HG03159 (cell line): ENCODE measurements at regions not wholly inside any gene's neighbourhood (a gene's known extent, or its start where the extent isn't known, plus 50 kb on each side); places are given as distances from the start of the nearest gene placed in this dataset.
"Not testable (repeated sequence)": the region's sequence is repeated elsewhere in the genome, so short reads cannot be mapped to it uniquely, and the experiment has no call there.

Experiments
- ATAC-seq: cut with Tn5 transposase; IDR thresholded peaks from one replicate; pipeline ENCODE4 v1.9.1; 2021; ENCODE audit warnings: mild to moderate bottlenecking, moderate library complexity; ENCODE audit not compliant: unreplicated experiment

DNA sequence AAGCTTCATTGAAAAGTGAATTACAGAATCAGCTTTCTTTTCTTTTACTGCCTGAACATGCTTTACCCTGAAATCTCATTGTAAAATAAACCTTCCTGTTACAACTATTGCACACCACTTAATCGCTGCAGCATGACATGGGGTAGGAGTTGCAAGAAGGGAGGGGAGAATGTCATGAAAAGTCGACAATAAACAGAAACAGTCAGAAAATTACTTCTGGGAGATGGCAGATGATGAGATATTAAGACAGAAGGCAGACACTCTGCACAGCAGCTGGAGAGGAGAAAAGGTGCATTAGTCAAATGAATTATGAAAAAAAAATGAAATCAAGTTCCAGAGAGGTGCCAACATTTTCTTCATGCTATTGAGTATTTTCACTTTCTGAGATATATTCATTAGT lies 287.7 kb downstream of the PCDH7 start:
- ATAC-seq = no peak

DNA sequence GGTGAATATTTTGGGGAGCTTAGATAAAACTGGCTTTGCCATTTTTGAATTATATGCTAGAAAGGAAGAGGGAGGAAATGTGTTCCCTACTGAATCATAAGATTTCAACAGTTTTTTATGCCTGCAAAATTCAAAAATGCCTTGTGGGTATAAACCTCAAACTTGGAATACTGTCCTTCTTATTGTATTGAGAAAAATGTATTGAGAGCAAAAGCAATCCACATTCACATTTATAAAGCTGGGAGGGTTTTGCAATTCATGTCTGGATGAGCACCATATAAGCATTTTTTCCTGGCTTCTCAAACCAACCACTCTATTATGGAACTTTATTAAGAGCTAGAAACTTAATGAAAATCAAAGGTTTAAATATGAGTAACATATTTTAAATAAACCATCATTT lies 289.8 kb downstream of the PCDH7 start:
- no peak for ATAC-seq

DNA sequence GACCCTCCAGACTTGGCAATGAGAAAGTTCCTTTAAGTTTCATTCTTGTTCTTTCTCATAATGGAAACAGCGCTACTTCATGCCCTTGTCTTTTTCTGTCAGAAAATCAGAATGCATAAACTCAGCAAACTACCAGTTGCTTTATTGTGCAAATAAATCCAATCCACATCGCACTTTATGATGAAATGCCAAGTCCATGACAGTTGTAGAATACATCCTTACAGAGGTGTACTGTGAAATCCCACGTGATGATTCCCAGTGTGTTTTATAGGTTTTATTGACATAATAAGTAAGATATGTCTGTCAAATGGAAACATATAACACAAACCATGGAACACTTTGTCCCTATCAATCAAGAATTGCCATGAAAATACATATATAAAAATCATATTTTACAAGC lies 295.0 kb downstream of the PCDH7 start:
- ATAC-seq = no peak

DNA sequence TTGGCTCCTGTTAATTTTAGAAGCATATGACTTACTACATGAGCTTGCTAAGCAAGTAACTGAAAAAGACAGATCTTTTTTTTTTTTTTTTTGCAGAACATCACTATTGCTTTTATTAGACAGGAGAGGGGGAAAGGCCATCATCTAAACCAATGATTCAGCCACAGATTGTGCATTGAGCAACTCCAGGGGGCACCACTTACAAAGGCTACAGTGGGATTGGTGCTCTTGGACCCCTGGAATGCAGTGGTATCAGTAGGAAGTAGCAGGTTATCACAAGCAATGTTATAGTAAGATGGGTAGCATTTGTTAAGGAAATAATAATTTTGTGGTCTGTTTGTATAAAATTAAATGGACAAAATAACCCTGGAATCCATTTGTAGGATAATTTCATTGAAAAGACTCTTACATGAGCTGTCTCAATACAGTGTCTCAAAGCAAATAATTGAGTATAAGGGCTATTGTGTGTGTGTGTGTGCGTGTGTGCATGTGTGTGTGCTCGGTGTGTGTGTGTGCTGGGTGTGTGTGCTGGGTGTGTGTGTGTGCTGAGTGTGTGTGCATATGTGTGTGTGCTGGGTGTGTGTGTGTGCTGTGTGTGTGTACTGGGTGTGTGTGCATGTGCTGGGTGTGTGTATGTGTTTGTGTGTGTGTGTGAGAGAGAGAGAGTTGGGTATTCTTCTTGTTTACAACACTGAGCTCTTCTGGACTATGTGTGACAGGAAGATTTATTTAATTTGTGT lies 296.3 kb downstream of the PCDH7 start:
- no peak for ATAC-seq

DNA sequence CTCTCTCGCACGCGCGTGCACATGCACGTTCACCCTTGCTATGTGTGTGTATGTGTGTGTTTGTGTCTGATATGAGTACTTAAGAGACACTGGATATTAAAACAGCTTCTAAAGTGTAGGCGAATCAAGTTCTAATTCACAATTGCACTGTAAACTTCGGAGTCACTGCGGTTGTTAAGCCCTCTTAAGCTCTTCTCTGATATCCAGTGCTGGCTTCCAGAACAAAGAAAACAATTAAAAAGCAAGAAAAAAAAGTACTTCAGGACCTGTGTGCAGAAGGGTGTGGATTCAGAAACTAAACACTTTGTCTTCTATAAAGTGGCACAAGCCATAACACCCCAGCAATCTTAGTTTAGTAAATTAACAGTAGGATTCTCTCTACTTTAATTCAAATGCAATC lies 300.2 kb downstream of the PCDH7 start:
- ATAC-seq = no peak

DNA sequence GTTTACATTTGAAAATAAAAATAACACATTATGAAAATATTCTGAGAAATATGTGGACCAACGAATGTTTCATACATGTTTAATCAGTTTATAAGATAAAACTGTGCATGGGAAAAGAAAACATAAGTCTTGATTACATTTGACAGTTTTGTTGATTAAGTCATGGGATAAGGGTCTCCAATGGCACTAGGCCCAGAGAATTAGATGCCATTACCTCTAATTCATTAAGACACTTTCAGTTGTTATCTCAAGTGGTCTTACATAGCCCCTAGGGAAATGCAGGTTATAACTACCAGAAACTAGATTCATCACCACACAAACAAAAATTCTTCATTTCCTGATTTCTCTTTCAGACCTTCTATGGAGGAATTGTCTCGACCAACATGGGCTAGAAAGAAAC lies 300.8 kb downstream of the PCDH7 start:
- no peak for ATAC-seq

DNA sequence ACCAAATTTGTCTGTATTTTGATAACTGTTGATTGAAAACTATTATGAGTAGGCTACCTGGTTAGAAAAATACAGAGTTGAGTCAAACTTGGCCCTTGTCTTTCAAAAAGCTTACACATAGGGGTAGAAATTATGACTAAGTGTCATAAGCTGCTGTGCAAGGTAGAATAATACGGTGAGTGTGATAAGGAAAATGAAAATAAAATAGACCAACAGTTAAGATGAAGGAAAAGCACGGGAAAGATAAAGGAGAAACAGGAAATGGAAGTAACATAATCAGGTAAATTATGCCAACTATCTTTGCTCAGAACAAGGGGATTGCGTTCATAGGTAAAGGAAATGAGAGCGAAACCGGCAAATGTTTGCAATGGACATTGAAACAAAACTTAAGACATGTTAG lies 302.5 kb downstream of the PCDH7 start:
- ATAC-seq = no peak

DNA sequence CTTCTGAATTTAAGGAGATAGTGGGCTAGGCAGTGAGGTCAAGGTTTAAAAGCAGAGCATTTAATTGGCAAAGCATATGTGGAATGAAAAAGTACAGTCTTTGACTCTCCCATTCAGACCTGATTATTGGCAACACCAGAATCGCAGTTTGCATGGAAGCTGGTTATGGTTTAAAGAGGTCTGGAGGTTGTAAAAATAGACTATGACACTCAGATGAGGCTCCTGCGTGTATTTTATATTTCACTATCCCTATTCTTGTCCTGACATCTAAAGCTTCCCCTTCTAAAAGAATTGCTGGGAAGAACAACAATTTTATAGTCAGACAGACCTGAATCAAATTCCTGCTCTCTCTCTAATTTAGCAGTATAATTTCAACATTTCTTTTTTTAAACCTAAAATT lies 302.9 kb downstream of the PCDH7 start:
- no peak for ATAC-seq

DNA sequence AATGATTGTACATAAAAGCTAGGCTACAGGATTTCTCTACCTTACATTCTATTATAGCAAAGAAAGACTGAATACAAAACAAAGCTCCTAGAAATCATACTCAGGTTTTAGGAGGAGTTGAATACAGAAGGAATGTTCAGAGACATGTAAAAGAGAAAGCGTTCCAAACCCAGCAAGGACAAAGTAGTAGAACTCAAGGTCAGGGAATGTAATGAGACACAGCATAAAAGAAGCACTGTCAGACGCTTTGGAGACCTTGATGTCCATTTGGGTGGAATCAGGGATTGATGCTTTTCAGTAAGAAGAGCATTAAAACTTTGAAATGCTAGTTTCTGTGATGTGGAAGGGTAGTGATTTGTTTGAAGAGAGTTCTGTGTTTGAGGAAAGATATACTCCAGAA lies 303.6 kb downstream of the PCDH7 start:
- no peak for ATAC-seq

DNA sequence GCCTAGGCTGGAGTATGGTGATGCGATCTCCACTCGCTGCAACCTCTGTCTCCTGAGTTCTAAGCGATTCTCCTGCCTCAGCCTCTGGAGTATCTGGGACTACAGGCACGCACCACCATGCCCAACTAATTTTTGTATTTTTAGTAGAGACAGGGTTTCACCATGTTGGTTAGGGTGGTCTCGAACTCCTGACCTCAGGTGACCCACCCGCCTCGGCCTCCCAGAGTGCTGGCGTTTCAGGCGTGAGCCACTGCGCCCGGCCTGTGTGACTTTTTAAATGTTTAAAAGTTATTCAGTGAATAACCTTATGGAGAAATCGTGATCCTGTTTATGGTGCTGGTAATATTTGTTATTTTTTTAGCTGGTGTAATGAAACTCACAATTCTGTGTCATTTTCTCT lies 304.6 kb downstream of the PCDH7 start:
- ATAC-seq = not testable (repeated sequence)

DNA sequence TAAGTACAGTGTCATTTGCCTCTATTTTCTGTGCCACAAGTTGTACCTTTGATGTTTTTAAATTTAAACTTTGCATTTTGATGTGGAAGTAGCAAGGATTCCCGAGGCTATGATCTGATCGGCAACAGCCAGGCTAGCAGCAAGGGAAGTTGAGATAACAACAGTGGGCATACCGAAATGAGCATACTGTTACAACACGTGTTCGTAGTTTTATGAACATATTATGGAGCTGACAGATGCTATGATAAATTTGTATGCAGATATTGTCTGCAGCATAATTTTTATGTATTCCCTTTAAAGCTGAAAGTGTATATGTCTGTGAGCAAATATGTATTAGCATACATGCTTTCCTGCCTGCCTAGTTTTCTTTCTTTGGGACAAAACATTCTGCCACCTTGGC lies 306.1 kb downstream of the PCDH7 start:
- ATAC-seq = no peak

DNA sequence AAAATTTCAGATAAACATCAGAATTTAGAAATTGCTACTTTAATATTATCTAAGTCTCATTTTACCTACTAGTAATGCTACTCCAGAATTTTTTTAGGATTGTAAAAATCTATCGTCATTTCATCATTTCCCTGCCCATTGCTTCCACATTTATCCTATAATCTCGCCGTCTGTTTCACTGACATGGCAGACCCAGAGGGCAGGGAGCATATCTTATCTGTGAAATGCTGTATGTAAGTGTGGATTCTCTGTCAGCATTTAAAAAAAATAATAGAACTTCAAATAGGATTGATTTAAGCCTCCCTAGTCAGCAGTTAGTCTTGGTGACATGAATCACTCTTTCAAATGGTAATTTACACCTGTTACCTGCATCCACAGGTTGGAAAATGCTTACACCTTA lies 314.4 kb downstream of the PCDH7 start:
- no peak for ATAC-seq

DNA sequence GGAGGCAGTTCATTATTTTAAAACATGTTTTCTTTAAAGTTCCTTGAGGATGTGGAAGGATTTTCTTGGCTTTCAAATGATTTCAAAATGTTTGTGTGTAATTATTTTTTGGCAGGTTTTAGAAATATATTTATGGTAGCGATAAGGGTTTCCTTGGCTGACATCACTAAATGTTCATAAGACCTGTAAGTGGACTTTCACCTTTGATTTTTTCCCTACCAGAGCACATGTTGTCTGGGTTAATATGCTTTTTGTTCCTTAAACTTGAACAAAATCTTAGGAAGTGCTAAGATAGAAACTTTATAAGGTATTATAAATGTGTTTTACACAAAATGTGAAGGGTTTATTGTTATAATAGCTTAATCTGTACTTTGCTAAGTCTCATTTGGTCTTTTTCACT lies 315.6 kb downstream of the PCDH7 start:
- ATAC-seq = no peak

DNA sequence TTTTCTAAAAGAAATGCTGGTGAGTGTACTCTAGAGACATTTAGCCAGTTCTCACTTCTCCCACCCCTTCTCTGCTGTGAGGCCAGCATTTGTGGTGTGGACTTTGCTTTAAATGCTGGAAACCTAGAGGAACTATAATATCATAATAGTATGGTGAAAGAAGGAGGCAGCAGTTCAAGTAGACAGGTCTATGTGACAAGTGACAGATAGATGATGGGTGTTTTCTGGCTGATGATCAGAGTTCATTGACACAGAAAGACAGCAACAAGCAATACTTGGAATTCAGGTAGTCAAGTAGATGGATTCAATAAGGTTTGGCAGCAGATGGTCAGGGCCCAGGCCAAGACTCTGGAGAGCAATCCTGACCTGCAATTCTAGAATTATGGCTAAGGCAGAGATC lies 317.5 kb downstream of the PCDH7 start:
- ATAC-seq = no peak

DNA sequence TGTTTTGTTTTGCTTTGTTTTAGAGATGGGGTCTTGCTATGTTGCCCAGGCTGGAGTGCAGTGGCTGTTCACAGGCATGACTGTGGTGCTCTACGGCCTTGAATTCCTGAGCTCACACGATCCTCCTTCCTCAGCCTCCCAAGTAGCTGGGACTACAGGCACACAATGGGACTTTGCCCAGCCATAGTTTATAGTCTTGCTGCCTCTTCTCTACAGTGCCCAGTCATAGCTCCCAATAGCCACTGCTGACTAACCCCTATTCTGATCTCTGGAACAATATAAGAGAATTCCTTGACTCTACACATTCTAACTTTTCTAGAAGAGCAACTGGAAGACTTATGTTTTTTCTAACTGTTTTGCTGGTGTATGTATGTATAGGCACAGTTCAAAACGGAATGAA lies 319.2 kb downstream of the PCDH7 start:
- ATAC-seq = no peak

DNA sequence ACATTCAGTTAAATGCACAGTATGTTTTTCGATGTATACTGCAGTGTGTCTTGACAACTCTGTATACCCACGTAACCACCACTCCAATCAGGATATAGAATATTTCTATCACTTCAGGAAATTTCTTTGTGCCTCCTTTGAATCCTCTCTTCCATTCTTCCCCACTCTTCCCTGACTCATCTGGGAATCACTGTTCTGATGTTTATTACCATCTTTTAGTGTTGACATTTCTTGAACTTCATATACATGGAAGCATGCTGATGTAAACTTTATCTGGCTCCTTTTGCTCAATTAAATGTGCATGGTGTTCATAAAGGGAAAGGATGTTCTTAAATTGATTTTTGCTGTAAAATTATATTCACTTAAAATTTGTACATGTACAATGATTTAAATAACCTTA lies 319.9 kb downstream of the PCDH7 start:
- no peak for ATAC-seq

DNA sequence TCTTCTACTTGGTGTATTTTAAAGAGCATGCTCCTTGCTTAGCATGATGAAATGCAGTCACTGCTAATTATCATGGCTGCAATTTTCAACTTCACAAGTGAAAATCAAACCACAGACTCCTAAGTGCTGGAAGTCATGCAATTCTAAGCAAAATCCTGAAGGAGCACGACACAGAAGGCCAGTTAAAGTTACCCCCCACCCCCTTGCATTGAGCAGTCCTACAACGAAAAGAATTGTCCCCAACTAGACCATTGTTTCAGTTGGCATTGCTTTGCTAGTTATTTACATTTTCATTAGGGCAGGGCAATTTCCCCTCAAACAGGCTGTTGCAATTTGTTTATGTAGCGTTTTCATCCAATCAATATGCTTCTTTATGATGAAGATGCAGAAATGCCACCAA lies 321.2 kb downstream of the PCDH7 start:
- no peak for ATAC-seq

DNA sequence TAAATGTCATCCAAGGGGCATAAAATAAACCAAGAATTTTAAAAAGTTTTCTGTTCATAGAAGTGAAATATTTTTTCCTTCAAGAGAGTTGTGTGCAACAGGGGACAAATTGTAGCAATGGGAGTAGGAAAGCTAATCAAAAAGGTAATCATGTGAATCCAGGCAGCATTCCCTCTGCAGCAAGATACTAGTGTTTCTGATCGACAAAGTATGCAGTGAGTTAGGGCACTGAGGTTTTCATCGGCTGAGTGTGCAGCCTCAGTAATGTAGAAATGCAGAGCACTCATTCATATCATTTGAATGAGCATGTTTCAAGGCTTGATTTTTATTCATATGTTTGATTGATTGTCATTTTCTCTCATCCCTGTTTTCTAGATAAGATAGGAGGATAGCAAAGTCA lies 321.7 kb downstream of the PCDH7 start:
- ATAC-seq = no peak

DNA sequence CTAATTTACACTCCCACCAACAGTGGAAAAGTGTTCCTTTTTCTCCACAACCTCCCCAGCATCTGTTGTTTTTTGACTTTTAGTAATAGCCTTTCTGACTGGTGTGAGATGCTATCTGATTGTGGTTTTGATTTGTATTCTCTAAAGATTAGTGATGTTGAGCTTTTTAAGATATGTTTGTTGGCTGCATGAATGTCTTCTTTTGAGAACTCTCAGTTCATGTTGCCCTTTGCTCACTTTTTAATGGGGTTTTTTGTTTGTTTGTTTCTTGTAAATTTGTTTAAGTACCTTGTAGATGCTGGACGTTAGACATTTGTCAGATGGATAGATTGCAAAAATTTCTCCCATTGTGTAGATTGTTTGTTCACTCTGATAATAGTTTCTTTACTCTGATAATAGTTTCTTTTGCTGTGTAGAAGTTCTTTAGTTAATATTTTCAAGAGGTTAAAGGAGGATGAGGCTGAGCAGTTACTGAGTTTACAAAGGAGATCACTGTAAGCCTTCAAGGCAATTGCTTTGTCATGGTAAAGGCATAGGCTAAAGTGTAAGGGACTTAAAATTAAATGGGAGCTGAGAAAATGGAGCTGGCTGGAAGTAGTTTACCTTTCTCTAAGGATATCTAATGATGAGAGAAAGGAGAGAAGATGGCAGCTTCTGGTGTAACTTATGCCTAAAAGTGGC lies 323.4 kb downstream of the PCDH7 start:
- ATAC-seq = no peak

DNA sequence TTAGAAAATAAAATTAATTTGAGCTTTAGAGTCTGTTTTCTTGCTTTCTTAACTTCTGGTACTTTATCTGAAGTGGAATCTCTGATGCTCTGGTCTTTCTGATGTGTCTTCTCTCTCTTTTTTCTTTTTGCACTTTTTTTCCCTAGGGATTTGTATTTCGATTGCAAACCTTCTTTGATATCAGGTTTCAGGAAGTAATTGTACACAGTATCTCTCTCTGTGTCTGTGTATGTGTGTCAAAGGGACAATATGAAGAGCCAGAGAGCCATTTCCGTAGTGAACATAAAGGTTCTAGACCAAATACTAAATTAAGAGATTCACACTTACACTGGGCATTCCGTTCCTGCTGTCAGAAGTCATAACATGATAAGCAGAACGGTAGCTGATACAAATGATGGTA lies 325.0 kb downstream of the PCDH7 start:
- ATAC-seq = no peak

DNA sequence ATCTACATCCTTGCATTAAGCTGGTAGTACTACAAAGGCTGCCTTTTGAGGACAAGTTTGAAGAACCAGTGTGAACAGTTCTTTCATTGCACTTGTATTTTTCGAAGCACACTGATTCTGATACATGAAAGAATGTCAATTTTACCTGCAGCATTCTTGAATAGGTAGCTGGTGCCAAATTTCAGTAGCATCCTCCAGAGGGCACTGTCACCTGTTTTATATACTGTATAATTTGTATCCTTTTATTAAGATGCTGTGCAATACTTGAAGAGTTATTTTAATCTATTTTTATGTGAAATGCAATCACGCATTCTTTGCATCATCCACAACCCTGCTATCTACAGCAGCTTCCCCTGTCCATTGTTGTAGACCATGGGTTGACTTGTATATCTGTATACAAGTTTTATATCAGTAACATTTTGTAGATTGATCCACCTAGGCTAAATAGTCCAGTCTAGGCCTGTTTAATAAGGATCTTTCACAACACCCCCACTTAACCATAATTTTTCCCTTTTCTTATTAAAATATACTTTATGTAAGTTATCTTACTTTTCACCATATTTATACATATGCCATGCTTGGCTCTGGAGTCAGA lies 325.7 kb downstream of the PCDH7 start:
- peak; percentile 54 for ATAC-seq

DNA sequence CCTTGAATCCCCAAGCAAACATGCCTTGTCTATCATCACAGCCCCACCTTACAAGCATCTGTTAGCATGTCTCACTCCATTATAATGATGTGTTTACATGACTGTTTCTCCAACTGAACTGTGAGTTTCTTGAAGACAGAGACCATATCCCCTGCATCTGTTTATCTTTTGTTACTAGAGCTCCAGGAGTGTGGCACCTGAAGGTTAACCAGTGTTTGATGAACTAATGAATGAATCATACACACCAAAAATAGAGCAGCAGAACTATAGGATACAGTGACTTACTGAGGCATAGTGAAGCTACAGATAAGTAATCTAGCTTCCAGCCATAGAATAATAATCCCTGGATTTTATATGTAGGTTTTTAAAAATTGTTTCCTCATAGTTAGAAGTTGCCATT lies 331.0 kb downstream of the PCDH7 start:
- ATAC-seq = no peak
